Stimulated activated CD8-positive, alpha-beta memory T cell treated with anti-CD3 and anti-CD28 coated beads, Interleukin-7, amount 100 ng/mL, for 24 hours (primary cell): ENCODE measurements at regions not wholly inside any gene's neighbourhood (a gene's known extent, or its start where the extent isn't known, plus 50 kb on each side); places are given as distances from the start of the nearest gene placed in this dataset.

Experiments used
- DNase-seq: peaks from one replicate; pipeline ENCODE4 v3.0.0-alpha.2; 2020; ENCODE audit warnings: low read depth

DNA sequence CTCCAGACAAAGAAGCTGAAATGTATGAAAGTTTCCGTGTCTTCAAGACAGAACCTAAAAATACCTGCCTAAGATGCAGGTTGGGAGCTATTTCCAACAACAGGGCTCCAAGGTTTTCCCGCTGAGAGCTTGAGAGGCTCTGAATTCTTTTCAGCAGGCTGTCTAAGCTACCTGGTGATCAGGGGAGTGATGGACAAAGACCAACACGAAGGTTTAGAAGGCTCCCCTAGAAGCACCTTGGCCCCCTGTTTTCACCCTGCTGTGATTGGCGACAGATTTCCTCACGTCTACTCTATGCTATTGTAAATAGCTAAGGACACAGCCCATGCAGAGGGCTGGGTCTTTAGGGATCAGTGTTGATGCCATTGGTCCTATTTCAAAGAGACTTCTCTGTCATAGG, 275.2 kb upstream of the SALL1 start:
- no peak for DNase-seq

DNA sequence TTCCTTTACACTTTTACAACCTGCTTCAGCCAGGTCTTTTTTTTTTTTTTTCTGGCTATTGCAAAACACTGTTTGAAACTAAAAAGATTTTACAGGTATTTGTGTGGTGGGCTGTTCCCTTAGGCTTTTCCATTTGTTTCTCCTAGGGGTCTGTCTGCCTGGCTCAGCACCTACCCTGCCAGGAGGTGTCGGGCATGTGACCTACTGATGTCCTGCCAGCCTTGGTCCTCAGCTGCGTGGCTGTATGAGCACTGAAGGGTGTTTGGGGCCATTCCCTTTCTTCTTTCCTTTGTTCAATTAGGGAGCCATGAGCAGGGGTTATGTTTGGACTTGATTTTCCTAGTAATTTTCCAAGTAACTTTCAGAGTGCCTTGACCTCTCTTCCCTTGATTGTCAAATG, 269.2 kb upstream of the SALL1 start:
- DNase-seq = no peak

GRCh38 chr16:51419768-51420167, 268.7 kb upstream of the SALL1 start:
- no peak for DNase-seq

DNA sequence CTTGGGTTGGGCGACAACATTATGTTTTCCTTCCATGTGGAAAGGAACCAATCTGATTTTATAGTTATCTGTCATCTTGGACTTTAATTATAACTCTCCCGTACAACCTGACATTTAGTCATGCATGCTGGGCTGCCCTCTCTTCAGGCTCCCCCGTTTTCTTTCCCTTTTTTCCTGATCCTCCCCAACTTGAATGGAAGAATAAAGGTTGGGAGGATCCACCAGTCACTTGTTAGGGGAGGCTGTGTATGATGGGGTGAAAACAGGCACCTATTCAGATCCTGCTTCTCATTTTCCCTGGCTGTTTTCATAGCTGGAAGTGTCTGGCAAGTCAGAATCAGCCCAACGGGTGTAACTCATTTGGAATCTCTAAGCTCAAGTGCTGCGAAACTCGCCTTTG, 267.2 kb upstream of the SALL1 start:
- no peak for DNase-seq

- DNase-seq = no peak
Observed at GRCh38 chr16:51416926-51417325, 265.9 kb upstream of the SALL1 start.

DNA sequence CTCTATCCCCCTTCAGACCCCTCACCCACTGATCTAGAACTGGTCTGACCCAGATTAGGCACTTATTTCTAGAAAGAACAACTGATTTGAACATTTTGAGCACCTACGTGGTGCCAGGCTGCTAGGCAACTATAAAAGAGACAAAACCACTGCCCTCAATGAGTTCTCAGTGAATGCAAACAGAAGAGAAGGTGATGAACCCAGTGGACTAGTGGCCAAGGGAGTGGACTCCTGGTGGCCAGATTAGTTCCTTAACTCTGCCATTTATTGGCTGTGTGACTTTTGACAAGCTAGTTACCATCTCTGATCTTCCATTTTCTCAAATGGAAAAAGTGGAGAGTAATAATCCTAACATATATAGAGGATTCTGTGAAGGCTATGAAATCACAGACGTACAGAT, 259.1 kb upstream of the SALL1 start:
- DNase-seq = no peak

- DNase-seq = no peak
Observed at GRCh38 chr16:51409001-51409675, 258.1 kb upstream of the SALL1 start.

- no peak for DNase-seq
Observed at GRCh38 chr16:51408357-51408756, 257.3 kb upstream of the SALL1 start.

DNA sequence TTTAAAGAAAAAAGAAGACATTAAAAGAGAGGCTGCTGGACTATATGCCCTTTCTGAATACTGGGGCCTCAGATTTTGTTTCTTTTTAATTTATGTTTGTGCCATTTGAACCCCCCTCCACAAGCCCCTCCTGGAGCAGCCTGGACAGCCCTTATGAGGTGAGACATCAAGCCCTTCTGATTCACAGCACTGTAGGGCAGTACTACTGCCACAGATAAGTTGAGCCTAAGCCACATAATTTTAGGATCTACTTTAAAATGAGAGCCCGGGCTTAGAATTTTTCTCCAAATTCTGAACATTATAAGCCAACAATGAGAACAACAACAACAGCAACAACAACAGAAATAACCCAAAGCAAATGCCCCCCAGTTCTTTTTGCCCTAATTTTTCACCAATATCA, 256.9 kb upstream of the SALL1 start:
- DNase-seq = no peak

DNA sequence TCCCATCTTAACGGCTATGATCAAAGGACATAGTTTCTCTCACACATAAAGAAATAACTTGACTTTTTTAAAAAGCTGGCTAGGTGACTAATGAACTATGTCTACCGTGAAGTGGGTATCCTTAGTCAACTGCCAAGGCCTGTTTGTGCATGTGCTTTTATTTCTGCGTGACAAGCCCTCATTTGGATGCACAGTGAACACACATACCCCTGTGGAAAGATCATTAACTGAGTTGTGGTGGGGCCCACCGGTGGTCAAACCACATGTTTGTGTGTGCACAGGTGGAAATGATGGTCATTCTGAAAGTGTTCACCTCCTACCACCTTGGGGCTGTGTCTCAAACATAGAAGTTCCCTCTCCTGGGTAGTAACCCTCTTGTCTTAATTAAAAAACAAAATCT, 256.1 kb upstream of the SALL1 start:
- DNase-seq = no peak

- DNase-seq = no peak
Observed at GRCh38 chr16:51405361-51405760, 254.3 kb upstream of the SALL1 start.

GRCh38 chr16:51404386-51404785, 253.3 kb upstream of the SALL1 start:
- no peak for DNase-seq

GRCh38 chr16:51402785-51403184, 251.7 kb upstream of the SALL1 start:
- no peak for DNase-seq

DNA sequence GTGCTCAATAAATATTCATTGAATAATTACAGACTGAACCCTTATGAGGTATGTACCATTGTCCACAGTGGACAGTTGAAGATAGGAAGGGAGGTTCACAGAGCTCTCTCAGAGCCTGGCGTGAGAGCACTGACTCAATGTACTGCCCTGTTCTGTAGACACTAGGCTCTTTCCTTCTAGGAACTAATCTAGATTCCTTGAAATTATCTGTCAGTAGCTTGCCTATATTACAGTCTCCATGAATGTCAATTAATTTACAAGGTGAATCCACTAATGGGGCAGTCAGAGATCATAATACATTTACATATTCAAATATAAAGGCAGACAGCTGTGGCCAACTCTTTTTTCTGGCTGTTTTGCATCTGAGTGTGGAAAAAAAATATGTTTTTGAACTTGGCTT, 251.2 kb upstream of the SALL1 start:
- no peak for DNase-seq

GRCh38 chr16:51401673-51402072, 250.6 kb upstream of the SALL1 start:
- DNase-seq = no peak

- no peak for DNase-seq
Observed at GRCh38 chr16:51399908-51400670, 249.0 kb upstream of the SALL1 start.

DNA sequence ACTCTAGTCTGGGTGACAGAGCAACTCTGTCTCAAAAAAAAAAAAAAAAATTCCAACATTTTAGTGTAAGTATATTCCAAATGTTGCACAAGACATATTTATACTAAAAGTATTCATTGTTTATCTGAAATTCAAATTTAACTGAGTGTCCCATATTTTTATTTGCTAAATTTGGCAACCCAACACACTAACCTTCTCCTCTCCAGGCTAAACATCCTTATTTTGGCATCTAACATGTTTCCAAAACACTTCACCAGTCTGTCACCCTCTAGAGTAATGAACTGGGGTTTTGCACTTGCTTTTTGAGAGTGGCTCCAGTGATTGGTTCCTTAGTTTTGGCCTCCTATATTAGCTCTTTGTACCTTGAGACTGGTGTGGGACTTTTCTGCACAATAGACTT, 243.4 kb upstream of the SALL1 start:
- no peak for DNase-seq

- DNase-seq = no peak
Observed at GRCh38 chr16:51393381-51394005, 242.4 kb upstream of the SALL1 start.

GRCh38 chr16:51392521-51393187, 241.6 kb upstream of the SALL1 start:
- no peak for DNase-seq

DNA sequence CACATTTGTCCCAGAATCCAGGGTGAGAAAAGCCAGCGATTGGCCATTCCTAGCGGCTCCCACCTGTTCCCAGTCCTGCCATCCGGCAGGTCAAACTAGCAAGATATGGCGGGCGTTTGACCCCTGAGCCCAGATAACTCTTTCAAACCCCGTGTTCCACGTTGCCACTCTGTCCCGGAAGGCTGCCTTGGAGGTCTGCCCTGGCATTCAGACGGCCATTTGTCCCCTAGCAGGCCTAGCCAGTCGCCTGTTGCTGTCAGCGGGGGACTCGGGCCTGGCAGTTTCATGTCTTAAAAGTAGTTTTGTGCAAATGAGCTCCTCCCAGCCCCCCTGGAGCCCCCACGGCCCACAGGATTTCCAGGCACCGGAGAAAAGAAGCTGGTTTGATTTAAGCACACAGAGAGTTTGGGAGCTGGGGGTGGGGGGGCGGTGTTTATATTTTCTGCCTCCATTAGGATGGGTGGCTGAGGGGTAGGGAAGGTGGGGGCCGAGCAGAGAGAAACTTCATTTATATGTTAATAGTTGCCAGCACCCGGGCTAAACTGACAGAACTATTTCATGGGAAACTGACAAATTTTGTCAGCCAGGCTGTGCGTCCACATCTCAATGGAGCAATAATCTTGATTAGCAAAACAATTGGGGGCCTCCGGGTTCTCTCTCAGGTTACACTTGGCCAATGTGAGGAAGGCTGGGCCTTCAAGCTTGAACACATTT, 240.9 kb upstream of the SALL1 start:
- no peak for DNase-seq

GRCh38 chr16:51390877-51391276, 239.8 kb upstream of the SALL1 start:
- DNase-seq = no peak

DNA sequence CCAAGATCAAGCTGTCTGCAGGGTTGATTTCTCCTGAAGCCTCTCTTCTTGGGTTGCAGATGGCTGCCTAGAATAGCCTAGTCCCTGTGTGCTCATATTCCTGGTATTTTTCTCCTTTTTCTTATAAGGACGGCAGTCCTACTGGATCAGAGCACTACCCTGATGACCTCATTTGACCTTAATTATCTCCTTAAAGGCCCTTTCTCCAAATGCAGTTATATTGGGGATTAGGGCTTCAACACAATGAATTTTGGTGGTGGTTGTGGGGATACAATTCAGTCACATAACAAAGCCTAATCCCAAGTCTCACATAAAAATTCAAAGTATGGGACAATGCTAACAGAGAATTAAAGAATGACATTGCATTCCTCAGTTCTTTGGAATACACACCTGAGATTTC, 238.8 kb upstream of the SALL1 start:
- DNase-seq = no peak
